Lower leg skin (tissue), 4 donors: ENCODE measurements at regions not wholly inside any gene's neighbourhood (a gene's known extent, or its start where the extent isn't known, plus 50 kb on each side); places are given as distances from the start of the nearest gene placed in this dataset.

Experiments
- DNase-seq, 2 donors: peaks; one replicate each; pipeline ENCODE4 v3.0.0-alpha.2; 2019; ENCODE audit warnings: low spot score in 2 of 2
- H3K4me3 ChIP-seq: fragments of 200-600 bp; sonication (generic); 2 replicates; pipeline ENCODE4 v1.5.1; 2017; ENCODE audit warnings: mild to moderate bottlenecking, low read depth; ENCODE audit not compliant: poor library complexity, severe bottlenecking
- CTCF ChIP-seq, 3 donors: fragments of 450-650 bp; IDR thresholded peaks; one replicate each; pipeline ENCODE4 v1.5.1; 2016; ENCODE audit warnings: antibody characterized with exemption in 3 of 3, mild to moderate bottlenecking in 3 of 3, moderate library complexity in 2 of 3
- POLR2A ChIP-seq, 2 donors: fragments of 450-650 bp; IDR thresholded peaks; one replicate each; pipeline ENCODE4 v1.6.1; 2016 to 2017; ENCODE audit warnings: antibody characterized with exemption in 2 of 2, mild to moderate bottlenecking in 1 of 2, moderate library complexity in 1 of 2
- WGBS, 2 donors: methylation state at CpG; one replicate each; pipeline ENCODE4 v1.1.5; 2018; 5-methylcytosine and 5-hydroxymethylcytosine counted together
- intact Hi-C: fragments of 100-400 bp; cut with DNase I; formaldehyde crosslinking; loops from one replicate; pipeline ENCODE4 v1.15.0; 2023; ENCODE audit warnings: low total_unique reads

DNA sequence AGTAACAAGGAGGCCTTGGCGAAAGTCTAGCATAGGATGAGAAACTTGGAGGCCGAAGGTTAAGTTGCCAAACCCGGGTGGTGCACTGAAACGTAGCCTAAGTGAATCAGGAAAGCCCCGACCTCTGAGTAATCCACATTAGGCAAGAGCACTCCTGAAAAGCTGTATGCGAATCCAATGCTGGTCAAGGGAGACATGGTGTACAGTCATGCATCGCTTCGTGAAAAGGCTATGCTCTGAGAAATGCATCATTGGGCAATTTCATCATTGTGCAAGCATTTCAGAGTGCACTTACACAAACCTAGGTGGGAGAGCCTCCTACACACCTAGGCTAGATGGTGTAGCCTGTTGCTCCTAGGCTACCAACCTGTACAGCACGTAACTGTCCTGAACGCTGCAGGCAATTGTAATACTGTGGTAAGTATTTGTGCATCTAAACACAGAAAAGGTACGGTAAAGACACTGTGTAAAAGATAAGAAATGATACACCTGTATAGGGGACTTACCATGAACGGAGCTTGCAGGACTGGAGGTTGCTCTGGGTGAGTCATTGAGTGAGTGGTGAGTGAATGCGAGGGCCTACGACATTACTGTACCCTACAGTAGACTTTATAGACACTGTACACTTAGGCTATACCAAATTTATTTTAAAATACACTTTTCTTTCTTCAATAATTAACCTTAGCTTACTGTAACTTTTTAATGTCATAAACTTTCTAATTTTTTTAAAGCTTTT is 222.5 kb downstream of the SHQ1 start:
- WGBS, 2 donors = 69% methylated on average over 14 of the region's 14 CpGs
- intact Hi-C loops = no loop called here
- H3K4me3 ChIP-seq = no peak overlapping the region
- TF ChIP-seq CTCF (IDR thresholded peaks at IDR 0.05) (no peak), POLR2A (IDR thresholded peaks at IDR 0.05) (no peak)
- no peak for DNase-seq

- DNase-seq = no peak
- TF ChIP-seq POLR2A (IDR thresholded peaks at IDR 0.05) (no peak), CTCF (IDR thresholded peaks at IDR 0.05) (no peak)
- intact Hi-C loops = no loop called here
- WGBS, 2 donors = 85 to 91% methylated on average over 2 of the region's 2 CpGs
- no peak overlapping the region for H3K4me3 ChIP-seq
Measured at GRCh38 chr3:72624656-72625055, 223.6 kb downstream of the SHQ1 start.

DNA sequence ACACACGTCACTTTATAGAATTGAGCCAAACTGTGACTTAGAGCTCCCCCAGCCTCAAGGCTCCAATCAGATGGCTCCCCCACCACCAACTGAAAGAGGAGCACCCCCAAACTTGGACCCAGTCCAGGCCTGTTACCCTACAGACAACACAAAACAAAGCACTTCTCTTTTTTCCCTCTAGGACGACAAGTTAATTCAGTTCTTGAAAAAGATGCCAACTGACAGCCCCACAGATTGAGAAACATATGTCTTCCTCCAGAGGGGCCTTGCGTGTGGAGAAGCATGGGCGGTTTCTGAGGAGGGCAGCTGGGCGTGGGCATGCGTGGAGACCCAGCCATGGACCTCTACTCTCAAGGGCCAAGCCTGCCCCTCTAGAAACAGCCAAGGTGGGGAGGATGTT is 229.5 kb downstream of the SHQ1 start:
- intact Hi-C loops = loop anchor here (1.0 kb wide), 1 partner anchor 20 kb away; no protein-coding TSS in a partner anchor
- no peak for DNase-seq
- TF ChIP-seq CTCF (IDR thresholded peaks at IDR 0.05) (no peak), POLR2A (IDR thresholded peaks at IDR 0.05) (no peak)
- 88 to 91% methylated on average over 6 of the region's 6 CpGs for WGBS, 2 donors
- no peak overlapping the region for H3K4me3 ChIP-seq

- intact Hi-C loops = loop anchor here (1.0 kb wide), 1 partner anchor 19 kb away; no protein-coding TSS in a partner anchor
- no peak overlapping the region for H3K4me3 ChIP-seq
- DNase-seq = no peak
- TF ChIP-seq POLR2A (IDR thresholded peaks at IDR 0.05) (no peak), CTCF (IDR thresholded peaks at IDR 0.05) (no peak)
- WGBS, 2 donors = 84 to 90% methylated on average over 5 of the region's 5 CpGs
Measured at GRCh38 chr3:72617424-72618024, 230.7 kb downstream of the SHQ1 start.

- intact Hi-C loops = no loop called here
- H3K4me3 ChIP-seq = no peak overlapping the region
- no peak for TF ChIP-seq CTCF (IDR thresholded peaks at IDR 0.05)
- TF ChIP-seq POLR2A (IDR thresholded peaks at IDR 0.05) = no peak
- no peak for DNase-seq
- 82 to 97% methylated on average over 6 of the region's 6 CpGs for WGBS, 2 donors
Measured at GRCh38 chr3:72615776-72616175, 232.5 kb downstream of the SHQ1 start.
